DND-41 (cell line): ENCODE measurements at regions not wholly inside any gene's neighbourhood (a gene's known extent, or its start where the extent isn't known, plus 50 kb on each side); places are given as distances from the start of the nearest gene placed in this dataset.

Experiments
- CTCF ChIP-seq: IDR thresholded peaks from 2 replicates; pipeline ENCODE4 v1.5.1; 2012; ENCODE audit warnings: borderline replicate concordance, low read length, moderate library complexity, mild to moderate bottlenecking; ENCODE audit not compliant: poor library complexity, severe bottlenecking; ENCODE audit errors: extremely low read depth
- EZH2 ChIP-seq: IDR thresholded peaks from 3 replicates; pipeline ENCODE4 v1.6.1; 2012; ENCODE audit warnings: borderline replicate concordance, low read depth, mild to moderate bottlenecking, moderate library complexity, low read length, inconsistent platforms; ENCODE audit not compliant: severe bottlenecking

- TF ChIP-seq CTCF (no peak), EZH2 (no peak)
Measured at GRCh38 chr4:20124317-20125026, 127.2 kb upstream of the SLIT2 start.
